Sigmoid colon (tissue), 6 donors: ENCODE measurements at regions not wholly inside any gene's neighbourhood (a gene's known extent, or its start where the extent isn't known, plus 50 kb on each side); places are given as distances from the start of the nearest gene placed in this dataset.

Experiments
- DNase-seq: peaks from one replicate; pipeline ENCODE4 v3.0.0-alpha.2; 2019
- H3K27ac ChIP-seq, 4 donors: fragments of 200-600 bp; sonication (generic); one replicate each; pipeline ENCODE4 v1.5.1; 2016 to 2019; ENCODE audit warnings: mild to moderate bottlenecking in 1 of 4
- H3K27me3 ChIP-seq, 3 donors: fragments of 200-600 bp; sonication (generic); one replicate each; pipeline ENCODE4 v1.5.1; 2019; ENCODE audit warnings: mild to moderate bottlenecking in 1 of 3
- H3K36me3 ChIP-seq, 4 donors: fragments of 200-600 bp; sonication (generic); one replicate each; pipeline ENCODE4 v1.5.1; 2016 to 2019
- H3K4me1 ChIP-seq, 4 donors: fragments of 200-600 bp; sonication (generic); one replicate each; pipeline ENCODE4 v1.5.1; 2017 to 2019
- H3K4me3 ChIP-seq, 4 donors: fragments of 200-600 bp; sonication (generic); one replicate each; pipeline ENCODE4 v1.5.1; 2017 to 2019; ENCODE audit warnings: mild to moderate bottlenecking in 2 of 4, moderate library complexity in 1 of 4
- H3K9me3 ChIP-seq, 4 donors: fragments of 200-600 bp in 3 of 4; sonication (generic) in 3 of 4; one replicate each; pipeline versions ENCODE4 v1.5.1 to v1.6.1; 2013 to 2019
- EP300 ChIP-seq, 4 donors: sonication (generic); formaldehyde crosslinking; IDR thresholded peaks; one replicate each; pipeline ENCODE4 v1.6.1; 2017; ENCODE audit warnings: antibody characterized with exemption in 4 of 4
- POLR2A ChIP-seq, 2 donors: fragments of 450-650 bp; IDR thresholded peaks; one replicate each; pipeline ENCODE4 v1.6.1; 2016; ENCODE audit warnings: antibody characterized with exemption in 2 of 2, mild to moderate bottlenecking in 2 of 2, moderate library complexity in 2 of 2
- POLR2AphosphoS5 ChIP-seq, 4 donors: sonication (generic); formaldehyde crosslinking; IDR thresholded peaks; one replicate each; pipeline ENCODE4 v1.6.1; 2017; ENCODE audit warnings: antibody characterized with exemption in 4 of 4
- WGBS, 2 donors: extraction: QIAGEN DNeasy Blood & Tissue Kit; methylation state at CpG; one replicate each; pipeline ENCODE4 v1.1.7; 2013; 5-methylcytosine and 5-hydroxymethylcytosine counted together
- intact Hi-C: fragments of 100-400 bp; cut with DNase I; formaldehyde crosslinking; loops from one replicate; pipeline ENCODE4 v1.15.1; 2023
- TF ChIP-seq, protein P1 (sequence below), 4 experiments: fragments of 450-650 bp in 3 of 4; fragments of 200-600 bp in 1 of 4; IDR thresholded peaks; one replicate each; pipeline ENCODE4 v1.5.1; 2016 to 2019; ENCODE audit warnings: antibody characterized with exemption in 4 of 4, mild to moderate bottlenecking in 3 of 4, moderate library complexity in 2 of 4
- donor health status: healthy with polysubstance abuse.
- donor health status: healthy.

DNA sequence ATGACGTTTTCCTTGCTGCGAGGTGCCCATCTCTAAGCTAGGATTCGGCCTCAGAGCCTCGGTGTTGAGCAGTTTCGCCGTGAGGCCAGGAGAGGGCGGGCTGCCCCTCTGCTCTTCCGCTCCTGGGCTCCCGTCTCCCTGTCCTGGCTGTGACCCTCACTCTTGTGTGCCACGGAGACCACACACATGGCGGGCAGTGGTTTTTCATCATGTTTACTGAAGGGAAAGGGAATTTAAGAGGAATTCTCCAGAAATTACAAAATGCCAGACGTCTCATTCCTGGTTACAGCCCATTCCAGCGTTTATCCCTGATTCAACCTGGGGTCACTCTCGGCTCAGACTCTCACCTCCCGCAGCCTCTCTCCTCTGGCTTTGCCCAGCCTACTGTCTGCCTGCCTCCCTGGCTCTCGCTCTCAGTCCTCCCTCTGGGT lies 96.8 kb upstream of the ELAC2 start:
- no peak for TF ChIP-seq POLR2AphosphoS5 (IDR thresholded peaks at IDR 0.05)
- no peak for TF ChIP-seq POLR2A (IDR thresholded peaks at IDR 0.05)
- no peak for TF ChIP-seq EP300 (IDR thresholded peaks at IDR 0.05)
- TF ChIP-seq, protein P1, sequence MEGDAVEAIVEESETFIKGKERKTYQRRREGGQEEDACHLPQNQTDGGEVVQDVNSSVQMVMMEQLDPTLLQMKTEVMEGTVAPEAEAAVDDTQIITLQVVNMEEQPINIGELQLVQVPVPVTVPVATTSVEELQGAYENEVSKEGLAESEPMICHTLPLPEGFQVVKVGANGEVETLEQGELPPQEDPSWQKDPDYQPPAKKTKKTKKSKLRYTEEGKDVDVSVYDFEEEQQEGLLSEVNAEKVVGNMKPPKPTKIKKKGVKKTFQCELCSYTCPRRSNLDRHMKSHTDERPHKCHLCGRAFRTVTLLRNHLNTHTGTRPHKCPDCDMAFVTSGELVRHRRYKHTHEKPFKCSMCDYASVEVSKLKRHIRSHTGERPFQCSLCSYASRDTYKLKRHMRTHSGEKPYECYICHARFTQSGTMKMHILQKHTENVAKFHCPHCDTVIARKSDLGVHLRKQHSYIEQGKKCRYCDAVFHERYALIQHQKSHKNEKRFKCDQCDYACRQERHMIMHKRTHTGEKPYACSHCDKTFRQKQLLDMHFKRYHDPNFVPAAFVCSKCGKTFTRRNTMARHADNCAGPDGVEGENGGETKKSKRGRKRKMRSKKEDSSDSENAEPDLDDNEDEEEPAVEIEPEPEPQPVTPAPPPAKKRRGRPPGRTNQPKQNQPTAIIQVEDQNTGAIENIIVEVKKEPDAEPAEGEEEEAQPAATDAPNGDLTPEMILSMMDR (IDR thresholded peaks at IDR 0.05), result peak in 2 of 4 experiments; percentile 13 to 28
- no peaks in the 10 kb centered on the region for H3K4me1 ChIP-seq
- H3K36me3 ChIP-seq, result no peaks in the 10 kb centered on the region
- H3K4me3 ChIP-seq, result no peak overlapping the region
- intact Hi-C loops, result no loop called here
- H3K27me3 ChIP-seq, result peaks cover 0 to 22% (median 0%) of the 10 kb centered on the region in 3 donors
- 7 to 9% methylated on average over 16 of the region's 16 CpGs for WGBS, 2 donors
- H3K9me3 ChIP-seq, result no peaks in the 10 kb centered on the region
- no peak for DNase-seq
- no peak overlapping the region for H3K27ac ChIP-seq

DNA sequence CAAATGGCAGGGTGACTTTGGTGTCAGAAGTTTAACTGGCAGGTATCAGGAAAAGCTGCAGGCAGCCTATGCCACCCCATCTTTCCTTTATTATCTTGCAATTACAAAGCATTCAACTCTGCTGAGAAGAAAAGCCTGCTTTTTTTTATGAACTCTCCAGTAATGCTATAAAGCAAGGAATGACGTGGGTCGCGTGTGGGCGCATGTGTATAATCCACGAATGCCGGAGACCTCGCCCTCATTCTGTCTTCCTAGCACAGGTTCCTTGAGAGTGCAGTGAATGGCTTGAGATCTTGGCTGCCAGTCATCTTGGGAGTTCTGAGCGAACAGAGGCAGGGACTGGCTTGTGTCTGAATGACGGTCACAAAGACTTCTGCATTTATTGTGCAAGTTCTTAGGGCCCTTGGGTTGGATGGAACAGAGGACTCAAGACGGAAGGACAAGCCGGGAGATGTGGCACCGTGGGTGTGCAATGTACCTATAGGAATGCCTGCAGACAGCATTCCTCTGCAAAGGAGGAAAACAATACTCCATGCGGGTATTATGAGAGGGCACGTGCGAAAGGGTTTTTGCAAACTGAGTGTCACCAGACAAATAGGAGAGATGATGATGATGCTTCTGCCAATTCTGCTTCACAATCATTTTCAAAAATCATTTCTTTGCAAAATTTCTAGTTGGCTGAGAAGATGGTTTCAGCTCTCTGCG lies 96.1 kb upstream of the ELAC2 start:
- 55 to 75% methylated on average over 16 of the region's 16 CpGs for WGBS, 2 donors
- Histone ChIP-seq H3K36me3 (no peaks in the 10 kb centered on the region), H3K27me3 (peaks cover 0 to 22% (median 0%) of the 10 kb centered on the region in 3 donors), H3K4me3 (no peak overlapping the region), H3K4me1 (no peaks in the 10 kb centered on the region), H3K27ac (no peak overlapping the region), H3K9me3 (no peaks in the 10 kb centered on the region)
- DNase-seq, result no peak
- intact Hi-C loops, result no loop called here
- no peak for TF ChIP-seq POLR2A (IDR thresholded peaks at IDR 0.05)
- no peak for TF ChIP-seq EP300 (IDR thresholded peaks at IDR 0.05)
- TF ChIP-seq, protein P1 (IDR thresholded peaks at IDR 0.05), result no peak
- TF ChIP-seq POLR2AphosphoS5 (IDR thresholded peaks at IDR 0.05), result no peak

DNA sequence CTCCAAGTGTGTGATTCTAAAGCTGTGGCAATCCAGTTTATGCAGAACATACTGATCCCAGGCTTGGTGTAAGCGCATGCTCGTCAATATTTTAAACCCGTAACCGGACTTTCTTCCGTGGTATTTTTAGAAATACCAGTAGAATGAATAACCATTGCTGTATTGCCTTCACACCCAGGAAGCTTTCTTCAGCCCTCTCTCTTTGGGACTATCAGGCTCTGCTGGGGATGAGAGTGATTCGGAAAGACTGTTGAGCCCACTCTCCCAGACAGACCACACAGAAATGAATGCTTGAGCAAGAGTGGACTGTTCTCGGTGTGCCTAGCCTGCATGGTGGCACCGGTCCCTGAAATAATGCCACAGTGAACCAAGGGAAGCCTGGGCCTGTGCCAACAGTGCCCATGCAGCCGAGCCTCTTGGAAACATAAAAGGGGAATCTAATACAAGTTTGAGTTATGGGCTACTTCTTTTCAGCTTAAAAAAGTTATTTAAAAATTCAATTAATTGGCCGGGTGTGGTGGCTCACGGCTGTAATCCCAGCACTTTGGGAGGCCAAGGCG lies 89.9 kb upstream of the ELAC2 start:
- no peaks in the 10 kb centered on the region for H3K4me1 ChIP-seq
- TF ChIP-seq EP300 (IDR thresholded peaks at IDR 0.05) (no peak), POLR2A (IDR thresholded peaks at IDR 0.05) (no peak), POLR2AphosphoS5 (IDR thresholded peaks at IDR 0.05) (no peak)
- TF ChIP-seq, protein P1 (IDR thresholded peaks at IDR 0.05), result no peak
- DNase-seq, result no peak
- H3K27me3 ChIP-seq, result peaks cover 0 to under 1% (median 0%) of the 10 kb centered on the region in 3 donors
- H3K27ac ChIP-seq, result no peak overlapping the region
- H3K36me3 ChIP-seq, result no peaks in the 10 kb centered on the region
- H3K9me3 ChIP-seq, result no peaks in the 10 kb centered on the region
- intact Hi-C loops, result no loop called here
- H3K4me3 ChIP-seq, result no peak overlapping the region
- 88 to 90% methylated on average over 12 of the region's 12 CpGs for WGBS, 2 donors

DNA sequence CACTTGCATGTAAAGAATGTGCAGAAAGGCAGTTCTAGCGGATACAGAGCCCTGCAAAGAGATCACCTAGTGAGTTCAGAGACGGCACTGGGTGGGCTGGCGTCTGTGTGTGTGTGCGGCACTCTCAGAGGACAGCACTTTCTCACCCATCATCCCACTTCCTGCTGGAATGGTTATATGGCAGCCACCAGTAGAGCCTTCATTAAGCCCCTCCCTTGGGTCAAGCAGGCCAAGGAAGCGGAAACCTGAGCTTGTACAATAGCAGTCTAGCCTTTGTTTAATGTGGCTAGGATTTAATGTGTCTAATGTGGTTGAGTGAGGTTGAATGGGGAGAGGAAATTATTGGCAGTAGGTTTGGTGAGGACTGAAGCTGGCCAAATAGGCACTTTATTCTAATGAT lies 88.3 kb upstream of the ELAC2 start:
- Histone ChIP-seq H3K4me1 (no peaks in the 10 kb centered on the region), H3K9me3 (no peaks in the 10 kb centered on the region), H3K4me3 (no peak overlapping the region), H3K27me3 (no peaks in the 10 kb centered on the region), H3K36me3 (no peaks in the 10 kb centered on the region), H3K27ac (no peak overlapping the region)
- 81 to 89% methylated on average over 5 of the region's 5 CpGs for WGBS, 2 donors
- intact Hi-C loops, result no loop called here
- no peak for DNase-seq
- TF ChIP-seq POLR2A (IDR thresholded peaks at IDR 0.05) (no peak), POLR2AphosphoS5 (IDR thresholded peaks at IDR 0.05) (no peak), EP300 (IDR thresholded peaks at IDR 0.05) (no peak)
- TF ChIP-seq, protein P1 (IDR thresholded peaks at IDR 0.05), result no peak
